Endothelial cell of umbilical vein (primary cell): ENCODE measurements at regions not wholly inside any gene's neighbourhood (a gene's known extent, or its start where the extent isn't known, plus 50 kb on each side); places are given as distances from the start of the nearest gene placed in this dataset.

Source experiments
- BruUV-seq: library from RNA; stranded (reverse); fragments of 400-500 nt; replicated peaks from 2 replicates; lab custom pipeline; 2021; lab: Mats Ljungman, UMichigan
- CTCF ChIA-PET: fragments of 300-600, 350-600 bp; sonication (Branson Sonifier 250); formaldehyde crosslinking; loops from one replicate; lab custom pipeline; 2021; ENCODE audit warnings: antibody characterized with exemption, inconsistent platforms; lab: Charles Lee
- POLR2A ChIA-PET: fragments of 300-600, 350-600 bp; sonication (Branson Sonifier 250); formaldehyde crosslinking; loops from one replicate; lab custom pipeline; 2021; ENCODE audit warnings: antibody characterized with exemption, inconsistent platforms; lab: Charles Lee
- DNase-seq: peaks from one replicate; pipeline ENCODE4 v3.0.0-alpha.2; 2011; ENCODE audit warnings: low read depth, low spot score
- FAIRE-seq: peaks from 2 replicates; lab custom pipeline; 2011; peaks lifted over from hg19 to GRCh38; lab: Jason Lieb, UNC
- H2AFZ ChIP-seq: 2 replicates; pipeline ENCODE4 v1.6.0; 2012; ENCODE audit warnings: low read depth, low read length, control low read depth, inconsistent platforms
- H3K27ac ChIP-seq: 2 replicates; pipeline ENCODE4 v1.5.1; 2011; ENCODE audit warnings: low read depth, mild to moderate bottlenecking, control low read depth, low read length, moderate library complexity; ENCODE audit not compliant: insufficient read depth
- H3K27me3 ChIP-seq, 2 experiments: 2 replicates each; pipeline versions ENCODE4 v1.6.0 to v1.6.1; 2011; ENCODE audit warnings: low read length in 2 of 2, mixed read lengths in 1 of 2; ENCODE audit not compliant: control insufficient read depth in 2 of 2, insufficient read depth in 2 of 2
- H3K36me3 ChIP-seq, 2 experiments: 2 replicates in 1 of 2; 3 replicates in 1 of 2; pipeline ENCODE4 v1.5.1; 2011; ENCODE audit warnings: low read length in 2 of 2, mild to moderate bottlenecking in 1 of 2, moderate library complexity in 1 of 2; ENCODE audit not compliant: control insufficient read depth in 2 of 2, insufficient read depth in 2 of 2; ENCODE audit errors: extremely low read depth in 1 of 2
- H3K4me1 ChIP-seq: 3 replicates; pipeline ENCODE4 v1.5.1; 2011; ENCODE audit warnings: mild to moderate bottlenecking, low read length; ENCODE audit not compliant: control insufficient read depth, insufficient read depth; ENCODE audit errors: extremely low read depth
- H3K4me2 ChIP-seq: 2 replicates; pipeline ENCODE4 v1.6.1; 2011; ENCODE audit warnings: low read length, control low read depth, mixed read lengths; ENCODE audit not compliant: insufficient read depth
- H3K4me3 ChIP-seq, 3 experiments: fragments of 200-600 bp in 1 of 3; sonication (generic), shearing (Covaris generic) in 1 of 3; replicated peaks in 1 of 3; 2 replicates each; pipeline ENCODE4 v1.5.1; 2011 to 2016; ENCODE audit warnings: control low read depth in 3 of 3, low read length in 3 of 3, mild to moderate bottlenecking in 2 of 3, inconsistent platforms in 1 of 3, low read depth in 1 of 3, moderate library complexity in 1 of 3; ENCODE audit not compliant: insufficient read depth in 1 of 3
- H3K79me2 ChIP-seq: 2 replicates; pipeline ENCODE4 v1.6.0; 2012; ENCODE audit warnings: low read length, inconsistent platforms; ENCODE audit not compliant: control insufficient read depth, insufficient read depth
- H3K9ac ChIP-seq: replicated peaks from 2 replicates; pipeline ENCODE3; 2011; ENCODE audit warnings: low read length, control low read depth; ENCODE audit not compliant: insufficient read depth; ENCODE audit errors: extremely low read depth
- H3K9me1 ChIP-seq: replicated peaks from 3 replicates; pipeline ENCODE4 v1.6.0; 2011; ENCODE audit warnings: mild to moderate bottlenecking, low read length; ENCODE audit not compliant: control insufficient read depth, insufficient read depth; ENCODE audit errors: extremely low read depth
- H3K9me3 ChIP-seq: replicated peaks from 2 replicates; pipeline ENCODE4 v1.5.1; 2012; ENCODE audit warnings: low read length, inconsistent platforms; ENCODE audit not compliant: control insufficient read depth, insufficient read depth
- H4K20me1 ChIP-seq: replicated peaks from 2 replicates; pipeline ENCODE3; 2011; ENCODE audit warnings: mild to moderate bottlenecking, low read length; ENCODE audit not compliant: control insufficient read depth, insufficient read depth; ENCODE audit errors: extremely low read depth
- FOS ChIP-seq: IDR thresholded peaks from 2 replicates; pipeline ENCODE4 v1.6.1; 2011; ENCODE audit warnings: mild to moderate bottlenecking, low read length, moderate library complexity, borderline replicate concordance; ENCODE audit not compliant: insufficient read depth
- GATA2 ChIP-seq: IDR thresholded peaks from 2 replicates; pipeline ENCODE4 v1.7.0; 2011; ENCODE audit warnings: low read depth, mild to moderate bottlenecking, moderate library complexity, mixed read lengths, low read length; ENCODE audit not compliant: insufficient read length, insufficient read depth
- JUN ChIP-seq: IDR thresholded peaks from 2 replicates; pipeline ENCODE4 v1.6.1; 2011; ENCODE audit warnings: borderline replicate concordance, low read depth; ENCODE audit not compliant: insufficient read length, insufficient read depth
- dilution Hi-C: fragments of 300-500 bp; cut with MboI; formaldehyde crosslinking; loops from one replicate; pipeline ENCODE4 v1.15.0; 2019; ENCODE audit warnings: low sequenced_read_pairs; ENCODE audit not compliant: extremely low pct_ligation_motif_present
- intact Hi-C: fragments of 100-400 bp; cut with micrococcal nuclease; formaldehyde crosslinking; loops from one replicate; pipeline ENCODE4 v1.10.0; 2022
- TF ChIP-seq, protein P1 (sequence below): IDR thresholded peaks from 2 replicates; pipeline ENCODE4 v1.6.1; 2011; ENCODE audit not compliant: insufficient read depth, insufficient read length
- TF ChIP-seq, protein P2 (sequence below), 2 donors: IDR thresholded peaks; 1 replicate in 1 of 2; 2 replicates in 1 of 2; pipeline ENCODE4 v1.5.1; 2011; ENCODE audit warnings: low read length in 2 of 2, mild to moderate bottlenecking in 2 of 2, moderate library complexity in 2 of 2, control low read depth in 1 of 2, inconsistent platforms in 1 of 2, low read depth in 1 of 2; ENCODE audit not compliant: insufficient read depth in 1 of 2; ENCODE audit errors: extremely low read depth in 1 of 2

DNA sequence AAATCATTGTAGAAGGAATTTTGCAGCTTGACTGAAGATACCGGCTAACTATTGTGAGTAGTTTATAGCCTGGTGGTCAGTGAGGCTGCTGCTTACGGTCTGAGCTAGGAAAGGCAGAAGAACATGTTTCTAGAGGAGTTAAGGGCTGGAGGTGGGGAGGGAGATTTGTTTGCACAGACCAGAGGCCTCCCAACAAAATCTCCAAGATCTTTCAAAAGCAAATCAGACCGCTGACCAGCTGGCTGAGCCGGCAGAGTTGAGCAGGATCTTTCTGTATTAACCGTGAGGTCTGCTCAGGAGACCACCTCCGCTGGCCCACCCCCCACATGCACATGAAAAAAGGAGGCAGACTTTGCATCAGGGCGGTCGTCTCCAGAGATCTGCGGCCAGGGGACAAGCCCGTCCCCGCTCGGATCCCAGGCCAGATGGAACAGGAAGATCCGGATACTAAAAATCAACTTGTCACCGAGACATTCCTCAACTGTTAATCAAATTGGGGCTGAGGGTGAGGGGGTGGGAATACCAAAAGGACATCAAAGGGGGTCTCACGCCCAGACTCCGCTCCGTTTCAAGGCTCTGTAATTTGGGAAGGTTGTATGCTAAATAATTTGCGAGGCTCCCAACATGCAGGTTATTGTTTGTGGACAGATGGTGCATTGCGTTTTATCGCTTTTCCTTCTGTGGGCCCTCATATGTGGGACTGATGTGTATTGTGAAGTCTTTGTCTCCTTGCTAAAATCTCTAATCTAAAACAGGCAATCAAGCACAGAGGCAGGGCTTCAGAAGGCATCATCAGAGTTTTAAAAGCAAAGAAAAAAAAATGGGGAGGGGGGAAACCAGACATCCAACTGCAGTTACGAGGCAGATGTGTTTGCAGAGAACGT lies 319.0 kb downstream of the ZNF536 start:
- POLR2A ChIA-PET = no interaction called here
- H3K9ac ChIP-seq = no peak overlapping the region
- no peaks in the 10 kb centered on the region for H3K36me3 ChIP-seq
- dilution Hi-C loops = no loop called here
- H4K20me1 ChIP-seq = no peaks in the 10 kb centered on the region
- DNase-seq = no peak
- TF ChIP-seq GATA2 (no peak), JUN (no peak)
- no peaks in the 10 kb centered on the region for H3K27me3 ChIP-seq
- no peaks in the 10 kb centered on the region for H3K4me1 ChIP-seq
- CTCF ChIA-PET = no interaction called here
- H3K79me2 ChIP-seq = no peaks in the 10 kb centered on the region
- no TSS peak for BruUV-seq
- intact Hi-C loops = no loop called here
- no peak overlapping the region for H3K4me3 ChIP-seq
- no peaks in the 10 kb centered on the region for H3K9me3 ChIP-seq
- no peak overlapping the region for H2AFZ ChIP-seq
- H3K9me1 ChIP-seq = no peaks in the 10 kb centered on the region
- H3K27ac ChIP-seq = no peak overlapping the region
- no peak overlapping the region for H3K4me2 ChIP-seq
- FAIRE-seq = no peak

DNA sequence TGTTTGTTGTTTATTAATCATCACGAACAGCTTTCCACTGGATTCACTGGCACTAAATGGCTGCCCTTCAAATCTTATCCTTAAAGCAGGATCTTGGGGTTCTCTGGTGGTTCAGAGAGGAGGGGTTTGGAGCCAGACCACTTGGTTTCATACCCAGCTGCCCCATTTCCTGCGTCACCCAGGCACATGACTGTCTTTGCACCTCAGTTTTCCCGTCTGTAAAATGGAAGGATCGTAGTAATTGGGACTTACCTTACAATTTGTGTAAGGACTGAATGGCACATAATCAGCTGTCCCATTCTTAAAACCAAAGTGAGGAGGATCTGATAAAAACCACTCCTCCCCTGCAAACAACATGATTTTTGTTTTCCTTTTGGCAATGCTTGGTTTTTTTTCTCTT lies 318.3 kb downstream of the ZNF536 start:
- Histone ChIP-seq H3K36me3 (no peaks in the 10 kb centered on the region), H3K79me2 (no peaks in the 10 kb centered on the region), H2AFZ (no peak overlapping the region), H4K20me1 (no peaks in the 10 kb centered on the region), H3K4me1 (no peaks in the 10 kb centered on the region), H3K9ac (no peak overlapping the region), H3K4me3 (no peak overlapping the region), H3K9me1 (no peaks in the 10 kb centered on the region), H3K27ac (no peak overlapping the region), H3K4me2 (no peak overlapping the region), H3K27me3 (no peaks in the 10 kb centered on the region), H3K9me3 (no peaks in the 10 kb centered on the region)
- CTCF ChIA-PET = no interaction called here
- DNase-seq (no peak), FAIRE-seq (no peak)
- POLR2A ChIA-PET = no interaction called here
- BruUV-seq = no TSS peak
- intact Hi-C loops (no loop called here), dilution Hi-C loops (no loop called here)
- TF ChIP-seq, protein P1, sequence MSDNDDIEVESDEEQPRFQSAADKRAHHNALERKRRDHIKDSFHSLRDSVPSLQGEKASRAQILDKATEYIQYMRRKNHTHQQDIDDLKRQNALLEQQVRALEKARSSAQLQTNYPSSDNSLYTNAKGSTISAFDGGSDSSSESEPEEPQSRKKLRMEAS = no peak
- TF ChIP-seq JUN = no peak
- TF ChIP-seq GATA2 = no peak
- TF ChIP-seq, protein P2, sequence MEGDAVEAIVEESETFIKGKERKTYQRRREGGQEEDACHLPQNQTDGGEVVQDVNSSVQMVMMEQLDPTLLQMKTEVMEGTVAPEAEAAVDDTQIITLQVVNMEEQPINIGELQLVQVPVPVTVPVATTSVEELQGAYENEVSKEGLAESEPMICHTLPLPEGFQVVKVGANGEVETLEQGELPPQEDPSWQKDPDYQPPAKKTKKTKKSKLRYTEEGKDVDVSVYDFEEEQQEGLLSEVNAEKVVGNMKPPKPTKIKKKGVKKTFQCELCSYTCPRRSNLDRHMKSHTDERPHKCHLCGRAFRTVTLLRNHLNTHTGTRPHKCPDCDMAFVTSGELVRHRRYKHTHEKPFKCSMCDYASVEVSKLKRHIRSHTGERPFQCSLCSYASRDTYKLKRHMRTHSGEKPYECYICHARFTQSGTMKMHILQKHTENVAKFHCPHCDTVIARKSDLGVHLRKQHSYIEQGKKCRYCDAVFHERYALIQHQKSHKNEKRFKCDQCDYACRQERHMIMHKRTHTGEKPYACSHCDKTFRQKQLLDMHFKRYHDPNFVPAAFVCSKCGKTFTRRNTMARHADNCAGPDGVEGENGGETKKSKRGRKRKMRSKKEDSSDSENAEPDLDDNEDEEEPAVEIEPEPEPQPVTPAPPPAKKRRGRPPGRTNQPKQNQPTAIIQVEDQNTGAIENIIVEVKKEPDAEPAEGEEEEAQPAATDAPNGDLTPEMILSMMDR (IDR thresholded peaks at IDR 0.05; ENCODE audit: extremely low read depth in 1 of 2, insufficient read depth in 1 of 2, low read depth in 1 of 2, low read length in 2 of 2) = no peak
- TF ChIP-seq FOS = no peak
